ENCODE measurements at regions not wholly inside any gene's neighbourhood (a gene's known extent, or its start where the extent isn't known, plus 50 kb on each side); places are given as distances from the start of the nearest gene placed in this dataset.

DNA sequence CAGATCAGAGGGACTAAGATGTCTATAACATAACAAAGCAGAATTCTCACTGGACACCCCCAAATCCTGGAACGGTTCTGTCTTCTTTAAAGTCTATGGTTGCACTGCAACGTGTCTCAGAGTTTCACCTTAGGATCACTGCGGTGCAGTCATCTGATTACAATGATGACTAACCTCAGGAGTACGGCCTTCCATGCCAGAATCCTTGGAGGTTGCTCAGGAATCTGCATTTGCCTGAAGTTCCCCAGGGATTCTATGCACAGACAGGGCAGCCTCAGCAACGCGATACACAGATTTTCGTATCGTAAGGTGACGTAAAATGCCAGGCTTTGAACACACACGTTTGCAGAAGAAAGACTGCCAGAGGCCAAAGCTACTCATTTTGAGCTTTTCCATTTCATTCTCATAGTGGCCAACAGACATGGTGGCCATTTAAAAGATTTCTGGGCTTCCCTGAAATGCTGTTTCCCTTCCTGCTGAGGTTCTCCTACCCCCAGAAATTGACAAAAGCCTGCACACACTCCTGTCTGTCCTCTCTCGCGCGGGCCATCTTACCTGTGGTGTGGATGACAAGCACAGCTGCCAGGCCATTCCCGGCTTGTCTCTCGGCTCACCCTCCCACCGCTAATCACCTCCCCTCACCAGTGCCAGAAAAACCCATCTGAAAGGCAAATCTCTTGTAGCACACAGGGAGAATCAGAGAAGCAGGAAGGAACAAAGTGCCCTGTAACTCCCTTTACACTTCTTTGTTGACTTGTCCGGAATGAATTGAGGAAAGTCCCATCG is 148.8 kb downstream of the ACKR3 start:
- TF ChIP-seq, protein P1, sequence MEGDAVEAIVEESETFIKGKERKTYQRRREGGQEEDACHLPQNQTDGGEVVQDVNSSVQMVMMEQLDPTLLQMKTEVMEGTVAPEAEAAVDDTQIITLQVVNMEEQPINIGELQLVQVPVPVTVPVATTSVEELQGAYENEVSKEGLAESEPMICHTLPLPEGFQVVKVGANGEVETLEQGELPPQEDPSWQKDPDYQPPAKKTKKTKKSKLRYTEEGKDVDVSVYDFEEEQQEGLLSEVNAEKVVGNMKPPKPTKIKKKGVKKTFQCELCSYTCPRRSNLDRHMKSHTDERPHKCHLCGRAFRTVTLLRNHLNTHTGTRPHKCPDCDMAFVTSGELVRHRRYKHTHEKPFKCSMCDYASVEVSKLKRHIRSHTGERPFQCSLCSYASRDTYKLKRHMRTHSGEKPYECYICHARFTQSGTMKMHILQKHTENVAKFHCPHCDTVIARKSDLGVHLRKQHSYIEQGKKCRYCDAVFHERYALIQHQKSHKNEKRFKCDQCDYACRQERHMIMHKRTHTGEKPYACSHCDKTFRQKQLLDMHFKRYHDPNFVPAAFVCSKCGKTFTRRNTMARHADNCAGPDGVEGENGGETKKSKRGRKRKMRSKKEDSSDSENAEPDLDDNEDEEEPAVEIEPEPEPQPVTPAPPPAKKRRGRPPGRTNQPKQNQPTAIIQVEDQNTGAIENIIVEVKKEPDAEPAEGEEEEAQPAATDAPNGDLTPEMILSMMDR (IDR thresholded peaks at IDR 0.05) = no peak
- no peak for TF ChIP-seq POLR2A (IDR thresholded peaks at IDR 0.05)
- no peak for TF ChIP-seq EP300 (IDR thresholded peaks at IDR 0.05; ENCODE audit: low read depth)
